ENCODE measurements at regions not wholly inside any gene's neighbourhood (a gene's known extent, or its start where the extent isn't known, plus 50 kb on each side); places are given as distances from the start of the nearest gene placed in this dataset.

DNA sequence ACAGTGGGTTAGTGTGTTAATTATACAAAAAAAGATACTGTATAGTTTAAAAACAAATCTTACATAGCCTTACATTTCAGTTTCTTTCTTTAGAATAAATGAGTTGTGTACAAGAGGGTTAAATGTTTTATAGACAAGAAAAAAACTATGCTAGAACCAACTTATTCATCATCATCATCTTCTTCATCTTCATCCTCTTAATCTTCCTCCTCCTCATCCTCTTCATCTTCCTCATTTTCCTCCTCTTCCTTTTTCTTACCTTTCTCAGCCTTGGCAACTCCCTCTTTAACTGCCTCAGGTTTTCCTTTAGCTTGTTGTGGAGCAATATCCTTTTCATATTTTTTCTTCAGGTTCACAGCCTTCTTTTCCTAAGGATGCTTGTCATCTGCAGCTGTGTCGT, 53.7 kb downstream of the RPS12 start:
- DNase-seq (ENCODE audit: low read depth in 2 of 2), result no peak

GRCh38 chr6:132872923-132873322, 58.6 kb downstream of the RPS12 start:
- no peak for DNase-seq (ENCODE audit: low read depth in 2 of 2)

GRCh38 chr6:132877003-132877402, 62.6 kb downstream of the RPS12 start:
- no peak for DNase-seq (ENCODE audit: low read depth in 2 of 2)

- no peak for DNase-seq (ENCODE audit: low read depth in 2 of 2)
These were observed 72.8 kb downstream of the RPS12 start for GRCh38 chr6:132887204-132887603.

DNA sequence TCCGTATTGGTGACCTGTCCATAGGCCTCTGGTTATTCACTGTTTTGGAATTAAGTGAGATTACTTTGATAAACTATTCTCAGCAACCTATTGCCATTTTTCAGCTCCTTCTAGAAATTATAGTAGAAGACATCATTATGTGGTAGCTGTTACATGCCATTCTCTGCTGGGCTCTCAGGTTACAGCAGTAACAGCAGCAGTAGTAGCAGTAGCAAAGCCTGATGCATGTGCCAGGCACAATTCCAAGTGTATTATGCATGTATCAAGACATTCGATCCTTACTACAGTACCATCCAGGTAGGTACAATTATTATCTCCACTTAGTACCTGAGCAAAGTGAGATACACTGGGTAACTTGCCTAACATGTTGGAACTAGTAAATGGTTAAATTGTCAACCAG, 74.3 kb downstream of the RPS12 start:
- DNase-seq (ENCODE audit: low read depth in 2 of 2), result no peak

DNA sequence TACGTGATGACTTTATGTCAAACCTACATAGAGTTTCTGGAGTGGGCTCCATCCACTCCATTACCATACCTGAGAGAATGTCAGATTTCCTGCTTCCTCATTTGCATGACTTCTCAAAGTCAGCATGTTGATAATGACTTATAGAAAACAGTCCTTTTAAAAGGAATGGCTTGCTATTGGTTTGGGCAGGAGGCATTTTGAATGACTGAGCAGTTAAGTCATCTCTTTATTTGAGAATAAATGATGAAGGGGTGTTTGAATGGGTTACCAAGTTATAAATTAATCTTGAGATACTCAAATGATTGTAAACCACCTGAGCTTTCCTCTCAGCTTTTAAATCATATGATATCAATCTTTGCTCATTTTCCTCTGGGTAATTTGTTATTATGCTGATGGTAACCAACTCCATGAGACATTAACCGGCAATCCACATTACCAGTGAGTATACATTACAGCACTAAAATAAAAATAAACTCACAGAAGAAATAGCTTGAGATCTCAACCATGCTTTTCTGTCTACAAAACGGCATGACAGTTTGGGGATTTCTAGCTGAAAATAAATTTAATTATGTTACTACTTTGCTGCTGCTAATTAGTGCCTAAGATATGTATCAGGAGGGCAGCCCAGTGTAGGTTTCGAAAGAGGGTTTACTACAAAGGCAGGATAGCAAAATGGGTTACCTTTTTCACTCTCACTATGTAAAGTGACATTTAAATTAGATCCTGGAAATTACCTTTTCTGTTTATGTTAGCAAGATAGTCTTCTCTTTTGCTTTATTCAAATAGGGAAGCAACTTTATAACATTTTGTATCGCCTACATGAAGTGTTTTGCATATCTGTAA, 78.8 kb downstream of the RPS12 start:
- no peak for DNase-seq (ENCODE audit: low read depth in 2 of 2)

- no peak for DNase-seq (ENCODE audit: low read depth in 2 of 2)
These were observed 79.6 kb downstream of the RPS12 start for GRCh38 chr6:132893772-132894490.

GRCh38 chr6:132898376-132898775, 84.0 kb downstream of the RPS12 start:
- no peak for DNase-seq (ENCODE audit: low read depth in 2 of 2)

- DNase-seq (ENCODE audit: low read depth in 2 of 2), result no peak
These were observed 86.5 kb downstream of the RPS12 start for GRCh38 chr6:132900849-132901248.

GRCh38 chr6:132902901-132903300, 88.5 kb downstream of the RPS12 start:
- no peak for DNase-seq (ENCODE audit: low read depth in 2 of 2)

GRCh38 chr6:132907231-132907630, 92.9 kb downstream of the RPS12 start:
- DNase-seq (ENCODE audit: low read depth in 2 of 2), result no peak

DNA sequence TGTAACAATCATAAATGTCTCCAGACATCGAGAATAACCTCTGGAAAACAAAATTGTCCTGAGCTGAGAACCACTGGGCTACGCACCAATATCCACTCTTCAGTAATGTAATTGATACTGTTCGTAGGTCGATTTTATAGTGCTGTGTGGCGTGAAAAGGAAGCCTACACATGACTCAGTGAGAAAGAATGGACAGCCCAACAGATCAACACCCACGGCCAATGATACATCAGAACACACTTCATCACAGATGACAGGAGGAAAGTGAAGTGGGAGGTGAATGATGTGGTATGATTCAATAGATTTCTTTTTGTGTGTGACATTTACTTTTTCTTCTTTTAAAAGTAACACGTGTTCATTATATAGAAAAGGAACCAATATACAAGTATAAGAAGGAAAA, 93.5 kb downstream of the RPS12 start:
- no peak for DNase-seq (ENCODE audit: low read depth in 2 of 2)

DNA sequence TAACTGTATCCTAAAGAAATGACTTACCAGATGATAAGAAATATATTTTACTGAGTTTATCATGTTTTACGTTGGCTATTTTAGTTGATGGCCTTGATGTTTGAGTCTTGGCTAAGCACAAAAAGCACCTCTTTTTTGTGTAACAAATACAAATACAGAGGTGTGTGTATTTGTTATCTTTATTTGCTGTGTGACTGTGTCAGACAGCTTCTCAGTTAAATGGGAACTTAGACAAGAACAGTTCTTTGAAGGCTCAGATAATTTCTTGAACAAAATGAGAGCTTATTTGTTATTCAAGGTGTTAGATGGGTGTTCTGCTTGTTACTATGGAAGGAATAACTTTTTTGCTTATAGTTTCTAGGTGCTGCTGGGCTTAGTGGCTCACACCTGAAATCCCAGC, 95.4 kb downstream of the RPS12 start:
- no peak for DNase-seq (ENCODE audit: low read depth in 2 of 2)

GRCh38 chr6:132910759-132911158, 96.4 kb downstream of the RPS12 start:
- no peak for DNase-seq (ENCODE audit: low read depth in 2 of 2)

GRCh38 chr6:132919045-132919860, 104.9 kb downstream of the RPS12 start:
- DNase-seq (ENCODE audit: low read depth in 2 of 2), result no peak

DNA sequence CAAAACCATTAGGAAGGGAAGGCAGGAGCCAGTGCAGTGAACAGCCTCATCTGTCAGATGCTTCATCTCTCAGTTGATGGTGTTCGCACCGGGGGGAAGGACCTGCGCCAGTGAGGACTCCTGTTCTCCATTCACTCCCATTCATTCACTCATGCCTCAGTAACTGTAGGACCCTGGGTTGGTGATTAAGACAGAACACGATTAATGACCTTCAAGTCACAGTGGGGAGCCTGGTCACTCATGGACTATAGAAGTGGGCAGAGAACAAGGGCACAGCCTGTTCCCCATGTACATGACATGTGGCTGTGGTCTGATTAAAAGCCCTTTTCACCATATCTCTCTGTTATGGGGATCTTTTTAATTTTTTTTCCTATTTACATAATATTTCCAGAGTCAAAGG, 113.3 kb downstream of the RPS12 start:
- DNase-seq (ENCODE audit: low read depth in 2 of 2), result no peak

- DNase-seq (ENCODE audit: low read depth in 2 of 2), result no peak
These were observed 114.8 kb downstream of the RPS12 start for GRCh38 chr6:132929141-132929540.

DNA sequence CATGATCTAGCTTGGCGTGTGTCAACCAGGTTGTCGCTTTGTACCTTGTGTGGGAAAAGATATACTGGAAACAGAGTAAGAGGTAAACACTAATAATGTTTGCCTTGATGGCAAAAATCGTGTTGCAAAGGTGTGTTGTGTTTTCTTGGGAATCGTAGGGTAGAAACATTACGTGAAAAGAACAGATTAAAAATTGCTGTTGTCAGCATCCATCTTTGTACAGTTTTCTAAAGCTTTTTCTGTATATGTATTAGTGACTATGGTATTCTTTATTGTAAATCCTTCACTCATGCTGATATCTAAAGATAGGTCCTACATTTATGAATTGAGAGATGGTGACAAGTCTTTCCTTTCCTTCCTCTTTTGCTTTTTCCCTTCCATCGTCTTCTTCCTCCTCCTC, 116.9 kb downstream of the RPS12 start:
- DNase-seq (ENCODE audit: low read depth in 2 of 2), result no peak

- DNase-seq (ENCODE audit: low read depth in 2 of 2), result no peak
These were observed 117.7 kb downstream of the RPS12 start for GRCh38 chr6:132931936-132932514.

- DNase-seq (ENCODE audit: low read depth in 2 of 2), result no peak
These were observed 118.2 kb downstream of the RPS12 start for GRCh38 chr6:132932588-132932987.

DNA sequence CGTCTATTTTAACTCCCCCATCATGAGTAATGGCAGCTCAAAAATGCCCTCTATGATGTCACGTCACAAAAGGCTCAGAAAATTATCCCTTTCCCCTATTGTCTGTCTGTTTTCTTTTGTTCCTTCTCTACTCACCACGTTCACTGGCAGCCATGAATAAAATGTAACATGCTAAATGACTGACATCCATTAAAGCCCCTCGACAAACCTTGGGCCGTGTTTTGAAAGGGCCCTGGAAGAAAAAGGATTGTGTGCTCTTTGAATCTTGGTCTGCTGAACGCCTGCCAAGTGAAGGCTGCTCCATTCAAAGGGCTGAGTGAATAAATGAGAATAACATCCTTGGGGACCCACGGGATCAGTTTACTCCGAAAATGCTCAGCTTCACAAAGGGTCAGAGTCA, 118.7 kb downstream of the RPS12 start:
- no peak for DNase-seq (ENCODE audit: low read depth in 2 of 2)

DNA sequence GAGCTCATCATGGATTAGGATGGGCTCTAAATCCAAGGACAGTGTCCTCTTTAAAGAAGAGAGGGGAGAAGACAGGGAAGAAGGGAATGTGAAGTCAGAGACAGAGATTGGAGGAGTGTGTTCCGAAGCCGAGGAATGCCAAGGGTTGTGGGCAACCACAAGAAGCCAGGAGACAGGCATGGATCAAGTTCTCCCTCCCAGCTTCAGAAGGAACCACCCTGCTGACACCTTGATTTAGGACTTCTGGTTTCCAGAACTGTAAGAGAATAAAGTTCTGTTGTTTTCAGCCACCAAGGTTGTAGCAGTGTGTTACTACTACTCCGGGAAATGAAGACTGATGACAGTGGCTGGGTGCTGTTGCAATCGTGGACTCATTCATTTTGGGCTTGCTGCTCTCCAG, 120.1 kb downstream of the RPS12 start:
- no peak for DNase-seq (ENCODE audit: low read depth in 2 of 2)

Data from stimulated activated CD8-positive, alpha-beta memory T cell treated with anti-CD3 and anti-CD28 coated beads, Interleukin-2, amount 100 ng/mL, for 1 hour (primary cell).